ENCODE measurements at regions not wholly inside any gene's neighbourhood (a gene's known extent, or its start where the extent isn't known, plus 50 kb on each side); places are given as distances from the start of the nearest gene placed in this dataset.

GRCh38 chr22:27545085-27545484 lies 256.5 kb downstream of the MN1 start:
- no peak for TF ChIP-seq CTCF (IDR thresholded peaks at IDR 0.05)
- no peak for TF ChIP-seq POLR2A (IDR thresholded peaks at IDR 0.05)
